Left hindlimb (tissue), 1 donor: ENCODE measurements at regions not wholly inside any gene's neighbourhood (a gene's known extent, or its start where the extent isn't known, plus 50 kb on each side); places are given as distances from the start of the nearest gene placed in this dataset.
"Not testable (repeated sequence)": the region's sequence is repeated elsewhere in the genome, so short reads cannot be mapped to it uniquely, and the experiment has no call there.

ENCODE experiments used
- DNase-seq: peaks from one replicate; pipeline ENCODE4 v3.0.0-alpha.2; 2018

DNA sequence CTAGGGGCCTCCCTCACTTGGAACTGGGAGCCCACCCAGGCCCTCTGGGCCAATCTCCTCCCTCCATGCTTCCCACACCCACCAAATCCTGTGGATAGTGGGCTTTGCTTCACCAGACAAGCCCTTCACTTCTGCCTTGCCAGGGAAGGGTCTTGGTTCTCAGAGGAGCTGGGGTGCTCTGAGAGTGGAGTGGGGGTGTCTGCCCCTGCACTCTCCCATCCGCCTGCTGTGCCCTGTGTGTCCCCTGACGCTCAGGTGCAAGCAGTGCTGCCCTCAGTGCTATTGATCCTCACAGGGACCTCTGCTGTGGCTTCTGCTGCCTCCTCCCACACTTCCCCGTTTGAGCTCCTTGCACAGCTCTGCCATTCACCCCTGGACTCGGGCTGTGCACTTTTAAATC is 117.3 kb upstream of the NKX1-1 start:
- DNase-seq, result no peak

DNA sequence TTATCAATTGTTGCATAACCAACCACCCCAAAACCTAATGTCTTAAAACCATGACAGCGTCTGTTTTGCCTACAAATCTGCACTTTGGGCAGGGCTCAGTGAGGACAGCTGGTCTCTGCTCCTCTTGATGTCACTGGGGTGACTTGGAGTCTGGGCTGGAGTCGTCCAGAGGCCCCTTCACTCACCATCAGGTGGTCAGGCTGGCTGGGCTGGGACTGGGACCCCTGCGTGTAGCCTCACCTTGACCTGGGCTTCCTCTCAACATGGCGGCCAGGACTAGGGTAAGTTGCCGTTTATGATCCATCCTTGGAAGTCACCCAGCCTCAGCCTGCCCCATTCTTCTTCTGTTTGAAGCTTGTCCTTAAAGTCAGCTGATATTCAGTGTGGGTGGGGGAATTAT is 116.8 kb upstream of the NKX1-1 start:
- no peak for DNase-seq

DNA sequence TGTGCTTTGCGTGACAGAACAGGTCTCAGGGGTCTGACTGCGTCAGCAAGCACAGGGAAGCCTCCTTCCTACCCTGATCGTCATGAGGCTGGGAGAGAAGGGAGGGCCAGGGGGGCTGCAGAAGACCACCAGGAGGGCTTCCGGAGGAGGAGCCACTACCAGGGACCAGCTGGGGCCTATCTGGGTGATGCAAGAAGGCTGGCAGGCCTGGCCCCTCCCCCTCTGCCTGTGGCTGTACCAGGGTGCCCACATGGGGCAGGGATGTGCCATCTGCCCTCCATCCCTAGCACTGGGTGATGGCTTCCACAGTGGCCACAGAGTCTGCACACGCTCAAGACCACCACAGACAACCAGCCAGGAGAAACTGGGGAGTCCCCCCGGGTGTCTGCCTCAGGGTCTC is 116.4 kb upstream of the NKX1-1 start:
- no peak for DNase-seq

GRCh38 chr4:1521821-1522361 is 115.6 kb upstream of the NKX1-1 start:
- no peak for DNase-seq

- DNase-seq, result not testable (repeated sequence)
Measured at GRCh38 chr4:1520795-1521576, 114.7 kb upstream of the NKX1-1 start.

DNA sequence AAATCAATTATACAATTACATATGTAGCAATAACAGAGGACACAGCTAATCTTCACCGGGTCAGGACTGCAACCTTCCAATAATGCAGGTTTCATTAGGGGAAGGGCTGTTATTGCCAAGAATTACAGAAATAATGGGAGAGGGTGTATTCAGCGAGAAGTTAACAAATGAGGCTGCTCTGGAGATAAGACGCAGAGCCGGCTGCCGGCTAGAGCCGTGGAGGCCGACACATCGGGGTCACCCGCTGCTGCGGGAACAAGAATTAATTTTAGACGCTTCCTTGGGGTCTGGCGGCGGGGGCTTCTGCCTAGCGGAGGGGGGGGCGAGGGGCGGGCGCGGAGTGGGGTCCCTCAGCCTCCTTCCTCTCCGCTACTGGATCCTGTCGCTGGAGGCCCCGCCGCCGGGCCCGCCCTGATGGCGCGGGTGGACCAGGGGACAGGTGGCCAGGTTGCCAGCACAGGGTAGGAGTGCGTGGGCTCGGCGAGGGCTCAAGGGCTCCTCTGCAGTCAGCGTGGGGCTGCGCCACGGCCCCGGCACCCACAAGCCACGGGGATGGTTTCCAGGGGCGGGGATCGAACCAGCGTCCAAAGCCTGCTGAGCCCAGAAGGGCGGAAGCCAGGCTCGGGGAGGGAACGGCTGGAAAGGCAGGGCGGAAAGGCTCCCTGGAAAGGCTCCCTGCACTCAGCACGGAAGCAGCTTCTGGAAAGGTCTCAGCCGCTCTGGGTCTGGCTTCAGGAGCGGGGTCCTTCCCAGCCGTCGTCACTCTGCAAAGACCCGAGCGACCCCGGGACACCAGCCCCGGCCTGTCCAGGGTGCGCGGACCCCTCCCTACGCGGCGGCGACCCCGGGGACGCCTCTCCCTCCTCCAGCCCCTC is 113.8 kb upstream of the NKX1-1 start:
- no peak for DNase-seq

GRCh38 chr4:1518997-1519700 is 112.9 kb upstream of the NKX1-1 start:
- DNase-seq, result no peak

DNA sequence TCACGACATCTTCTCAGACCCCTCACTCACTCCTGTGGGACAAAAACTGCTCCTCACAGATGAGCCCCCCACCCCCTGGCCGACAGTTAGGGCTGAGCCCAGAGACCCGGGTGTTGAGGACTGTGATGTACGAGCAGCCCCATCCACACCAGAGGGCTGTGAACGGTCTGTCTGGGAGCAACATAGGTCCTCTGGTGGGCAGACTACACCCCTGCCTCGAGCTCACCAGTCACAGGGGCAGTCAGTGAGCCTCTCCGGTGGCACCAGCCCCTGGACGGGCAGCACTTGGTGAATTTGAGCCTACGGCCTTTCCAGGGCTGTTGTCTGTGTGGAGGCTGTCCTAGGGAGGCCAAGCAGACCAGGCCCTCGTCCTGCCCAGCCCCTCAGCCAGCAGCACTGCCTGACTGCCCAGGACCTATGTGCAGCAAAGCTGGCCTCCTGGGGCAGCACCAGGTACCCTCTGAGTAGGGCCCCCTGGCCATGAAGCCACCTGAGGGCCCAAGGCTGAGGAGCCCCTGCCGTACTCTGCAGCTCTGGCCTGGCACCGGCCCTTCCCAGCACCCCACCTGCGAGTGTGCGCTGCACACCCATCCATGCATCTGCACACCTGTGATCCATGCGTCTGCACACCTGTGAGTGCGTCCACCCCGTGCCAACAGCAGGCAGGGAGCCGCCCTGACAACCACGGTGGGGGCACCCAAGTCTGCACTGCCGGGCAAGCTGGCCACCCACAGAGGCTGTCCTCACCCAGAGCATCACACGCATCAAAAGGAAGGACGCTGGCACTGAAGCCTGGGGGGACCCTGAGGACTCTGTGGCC is 111.6 kb upstream of the NKX1-1 start:
- no peak for DNase-seq

DNA sequence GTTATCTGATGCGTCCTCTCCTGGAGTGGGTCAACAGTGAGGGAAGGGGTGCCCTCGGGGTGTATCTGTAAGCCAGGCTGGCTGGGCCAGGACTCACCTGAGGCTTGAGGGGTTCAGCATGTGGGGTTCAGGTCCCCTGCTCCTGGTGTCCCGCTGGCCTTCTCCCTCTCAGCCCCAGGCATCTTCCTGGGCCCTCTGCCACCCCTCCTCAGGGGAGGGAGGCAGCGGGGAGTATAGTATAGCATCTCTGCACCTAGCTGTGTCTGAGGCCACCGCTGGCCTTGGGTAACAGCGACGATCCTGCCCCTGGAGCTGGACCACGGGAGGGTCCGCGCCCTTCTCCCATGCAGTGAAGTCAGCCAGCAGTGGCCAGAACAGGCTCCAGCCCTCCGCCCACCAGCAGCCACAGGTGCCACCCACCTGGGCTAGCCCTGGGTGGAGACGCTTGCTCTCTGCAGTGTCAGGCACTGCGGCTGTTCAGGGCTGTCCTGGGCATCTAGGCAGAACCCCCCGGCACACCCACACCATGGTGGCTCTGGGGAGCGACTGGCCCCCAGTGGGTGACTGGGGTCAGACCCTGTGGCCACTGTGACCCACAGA is 110.7 kb upstream of the NKX1-1 start:
- DNase-seq, result no peak

GRCh38 chr4:1516261-1516660 is 110.0 kb upstream of the NKX1-1 start:
- no peak for DNase-seq

DNA sequence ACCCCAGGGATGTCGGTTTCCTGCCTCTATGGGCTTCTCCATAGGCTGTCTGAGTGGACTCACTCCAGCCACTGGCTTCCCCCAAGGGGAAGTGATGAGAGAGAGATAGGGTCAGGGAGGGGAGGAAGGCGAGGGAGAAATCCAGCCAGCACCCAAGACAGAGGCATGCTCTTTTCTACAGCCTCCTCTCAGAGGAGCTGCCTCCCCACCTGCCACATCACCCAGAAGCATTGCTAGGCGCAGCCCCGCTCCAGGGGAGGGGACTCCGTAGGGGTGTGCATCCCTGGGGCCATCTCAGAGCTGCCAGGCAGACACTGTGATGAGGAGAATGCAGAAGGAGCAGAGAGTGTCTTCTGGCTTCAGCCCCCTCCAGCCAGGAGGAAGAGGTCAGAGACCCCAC is 109.5 kb upstream of the NKX1-1 start:
- no peak for DNase-seq

DNA sequence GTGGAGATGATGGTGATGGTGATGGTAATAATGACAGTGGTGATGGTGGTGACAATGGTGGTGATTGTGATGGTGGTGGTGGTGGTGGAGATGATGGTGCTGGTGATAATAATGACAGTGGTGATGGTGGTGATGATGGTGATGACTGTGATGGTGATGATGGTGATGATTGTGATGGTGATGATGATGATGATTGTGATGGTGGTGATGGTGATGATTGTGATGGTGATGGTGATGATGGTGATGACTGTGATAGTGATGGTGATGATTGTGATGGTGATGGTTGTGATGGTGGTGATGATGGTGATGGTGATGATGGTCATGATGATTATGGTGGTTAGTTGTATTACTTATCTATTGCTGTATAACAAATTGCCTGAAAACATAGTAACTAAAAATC is 108.9 kb upstream of the NKX1-1 start:
- DNase-seq, result no peak

DNA sequence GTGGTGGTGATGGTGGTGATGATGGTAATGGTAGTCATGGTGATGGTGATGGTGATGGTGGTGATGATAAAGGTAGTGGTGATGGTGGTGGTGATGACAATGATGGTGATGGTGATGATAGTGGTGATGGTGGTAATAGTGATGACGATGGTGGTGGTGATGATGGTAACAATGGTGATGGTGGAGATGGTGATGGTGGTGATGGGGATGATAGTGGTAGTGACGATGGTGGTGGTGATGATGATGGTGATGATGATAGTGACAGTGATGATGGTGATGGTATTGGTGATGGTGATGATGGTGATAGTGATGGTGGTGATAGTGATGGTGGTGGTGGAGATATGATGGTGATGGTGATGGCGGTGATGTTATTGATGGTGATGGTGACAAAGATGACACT is 108.4 kb upstream of the NKX1-1 start:
- no peak for DNase-seq

DNA sequence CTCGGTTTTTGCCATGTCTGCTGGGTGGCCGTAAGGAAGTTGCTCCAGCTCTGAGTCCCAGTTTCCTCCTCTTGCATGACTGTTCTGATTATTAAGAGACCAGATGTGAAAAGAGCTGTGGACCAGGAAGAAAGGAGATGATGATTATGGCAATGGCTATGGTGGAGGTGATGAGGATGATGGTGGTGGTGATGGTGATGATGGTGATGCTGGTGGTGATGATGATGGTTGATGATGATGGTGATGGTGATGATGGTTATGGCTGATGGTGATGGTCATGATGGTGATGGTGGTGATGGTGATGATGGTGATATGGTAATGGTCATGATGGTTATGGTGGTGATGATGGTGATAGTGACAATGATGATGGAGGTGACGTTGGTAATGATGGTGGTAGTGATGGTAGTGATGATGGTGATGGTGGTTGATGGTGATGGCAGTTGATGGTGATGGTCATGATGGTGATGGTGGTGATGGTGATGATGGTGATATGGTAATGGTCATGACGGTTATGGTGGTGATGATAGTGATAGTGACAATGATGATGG is 107.8 kb upstream of the NKX1-1 start:
- DNase-seq, result no peak

- DNase-seq, result peak; percentile 59
Measured at GRCh38 chr4:1512738-1513660, 106.8 kb upstream of the NKX1-1 start.

- DNase-seq, result no peak
Measured at GRCh38 chr4:1512051-1512737, 106.0 kb upstream of the NKX1-1 start.

GRCh38 chr4:1511441-1512041 is 105.3 kb upstream of the NKX1-1 start:
- no peak for DNase-seq

- DNase-seq, result peak; percentile 1
Measured at GRCh38 chr4:1510931-1511330, 104.7 kb upstream of the NKX1-1 start.

GRCh38 chr4:1509366-1509765 is 103.1 kb upstream of the NKX1-1 start:
- DNase-seq, result peak; percentile 6
